Motor neuron (in vitro differentiated cells): ENCODE measurements at regions not wholly inside any gene's neighbourhood (a gene's known extent, or its start where the extent isn't known, plus 50 kb on each side); places are given as distances from the start of the nearest gene placed in this dataset.
A peak's percentile ranks its signal among the peaks of the same experiment; 100 is the strongest.
"Not testable (repeated sequence)": the region's sequence is repeated elsewhere in the genome, so short reads cannot be mapped to it uniquely, and the experiment has no call there.

Experiments used
- ATAC-seq, 8 experiments: fragments of 200-7000 bp; cut with Tn5 transposase; replicated peaks in 6 of 8; 2 replicates each; pipeline ENCODE4 v1.8.0; 2021; ENCODE audit warnings: mild to moderate bottlenecking in 8 of 8, moderate library complexity in 8 of 8
- H3K27ac ChIP-seq, 2 donors: fragments of 250-450 bp; sonication (Bioruptor Pico); 2 replicates each; pipeline ENCODE4 v1.9.0; 2021; ENCODE audit warnings: antibody characterized with exemption in 2 of 2, mild to moderate bottlenecking in 2 of 2, moderate library complexity in 1 of 2
- H3K4me1 ChIP-seq, 2 donors: fragments of 250-450 bp; sonication (Bioruptor Pico); replicated peaks in 1 of 2; 2 replicates each; pipeline ENCODE4 v1.6.1; 2021; ENCODE audit warnings: antibody characterized with exemption in 2 of 2, mild to moderate bottlenecking in 2 of 2, moderate library complexity in 1 of 2
- H3K4me3 ChIP-seq, 5 donors: fragments of 250-450 bp; sonication (Bioruptor Pico); 2 replicates each; pipeline ENCODE4 v1.9.0; 2021; ENCODE audit warnings: antibody characterized with exemption in 5 of 5, mild to moderate bottlenecking in 5 of 5, moderate library complexity in 4 of 5
- WGBS, 10 experiments: fragments of 450-650 bp; shearing (Covaris generic); methylation state at CpG; one replicate each; pipeline ENCODE4 v1.0.0; 2022; 5-methylcytosine and 5-hydroxymethylcytosine counted together
- in situ Hi-C, 9 experiments: fragments of 400-800 bp; cut with MboI; loops; one replicate each; pipeline ENCODE4 v1.15.0; 2021; ENCODE audit warnings: low sequenced_read_pairs in 9 of 9, low pct_unique_long_range_greater_than_20kb in 2 of 9; ENCODE audit not compliant: unreplicated experiment in 9 of 9

DNA sequence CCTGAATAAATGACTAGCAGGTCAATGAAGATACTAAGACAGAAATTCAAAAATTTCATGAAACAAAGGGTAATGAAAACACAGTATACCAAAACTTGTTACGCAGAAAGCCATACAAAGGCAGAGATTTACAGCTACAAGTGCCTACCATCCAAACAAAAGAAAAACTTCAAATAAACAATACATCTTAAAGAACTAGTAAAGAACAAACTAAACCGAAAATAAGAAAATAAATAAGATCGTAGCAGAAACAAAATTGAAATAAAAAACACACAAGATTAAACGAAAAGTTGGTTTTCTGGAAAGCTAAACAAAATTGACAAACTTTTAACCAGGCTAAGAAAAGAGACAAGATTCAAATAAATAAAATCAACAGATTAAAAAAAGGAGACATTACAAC, 51.5 kb downstream of the VPREB1 start:
- H3K4me1 ChIP-seq, H3K4me3 ChIP-seq, in situ Hi-C loops, H3K27ac ChIP-seq, ATAC-seq: not testable (repeated sequence)
- WGBS, 10 experiments: 77 to 100% (median 83%) methylated on average over 1 to 4 of the region's 4 CpGs; no CpG with 5 or more reads in 3 of the 10 experiments

DNA sequence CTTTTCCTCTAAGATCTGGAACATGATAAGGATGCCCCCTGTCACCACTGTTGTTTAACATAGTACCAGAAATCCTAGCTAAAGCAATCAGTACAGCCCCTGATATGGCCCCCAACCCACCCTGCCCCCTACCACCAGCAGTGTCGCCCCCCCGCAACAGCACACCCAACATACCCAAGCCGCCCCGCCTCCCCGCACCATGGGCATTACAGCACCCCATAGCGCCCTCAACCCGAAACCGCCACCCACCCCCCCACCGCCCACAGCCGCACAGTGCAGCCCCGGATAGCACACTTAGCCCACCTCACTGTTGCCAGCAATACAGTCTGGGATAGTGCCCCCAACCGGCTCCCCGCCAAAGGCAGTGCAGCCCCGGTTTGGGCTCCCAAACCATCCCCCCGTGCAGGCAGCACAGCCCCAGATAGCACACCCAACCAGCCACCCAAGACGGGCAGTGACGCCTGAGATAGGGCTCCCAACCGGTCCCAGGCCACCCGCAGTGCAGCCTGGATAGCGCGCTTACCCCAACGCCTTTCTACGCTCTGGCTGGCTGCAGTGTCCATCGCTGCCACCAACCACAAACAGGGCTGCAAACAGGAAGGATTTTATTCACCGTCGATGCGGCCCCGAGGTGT, 52.7 kb downstream of the VPREB1 start:
- ATAC-seq, H3K27ac ChIP-seq, H3K4me1 ChIP-seq, in situ Hi-C loops: not testable (repeated sequence)
- WGBS, 10 experiments: no CpG with 5 or more reads among the region's 28 CpGs
- H3K4me3 ChIP-seq: peak overlapping the region; percentile 44 to 98 (median 51)

DNA sequence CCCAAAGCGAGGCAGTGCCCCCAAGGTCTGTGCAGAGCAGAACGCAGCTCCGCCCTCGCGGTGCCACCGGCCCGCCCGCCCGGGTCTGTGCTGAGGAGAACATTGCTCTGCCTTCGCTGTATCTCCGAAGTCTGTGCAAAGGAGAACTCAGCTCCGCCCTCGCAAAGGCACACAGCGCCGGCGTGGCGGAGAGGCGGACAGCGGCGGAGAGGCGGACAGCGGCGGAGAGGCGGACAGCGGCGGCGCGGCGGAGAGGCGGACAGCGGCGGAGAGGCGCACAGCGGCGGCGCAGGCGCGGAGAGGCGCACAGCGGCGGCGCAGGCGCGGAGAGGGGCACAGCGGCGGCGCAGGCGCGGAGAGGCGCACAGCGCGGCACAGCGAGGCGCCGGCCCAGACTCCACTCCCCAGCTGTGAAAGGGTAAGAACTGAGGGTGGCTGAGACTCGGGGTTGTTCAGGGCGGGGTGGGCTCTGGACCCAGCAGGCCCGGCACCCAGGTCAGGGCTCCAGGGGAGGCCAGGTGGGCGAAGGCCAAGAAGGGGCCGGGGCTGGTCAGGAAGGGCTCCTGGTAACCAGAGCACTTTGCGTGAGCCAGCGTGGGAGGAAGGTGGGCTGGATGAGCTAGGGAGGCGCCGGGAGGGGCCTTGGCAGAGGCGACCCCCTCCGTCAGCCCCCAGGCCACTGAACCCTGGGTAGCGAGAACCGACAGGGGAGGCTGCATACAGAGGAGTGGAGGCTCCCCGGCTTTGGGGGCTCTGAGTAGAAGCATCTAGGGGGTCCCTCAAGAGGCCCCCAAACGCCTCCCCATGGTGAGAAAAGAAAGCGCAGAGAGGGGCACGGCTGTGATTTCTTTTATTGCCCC, 53.4 kb downstream of the VPREB1 start:
- Histone ChIP-seq H3K27ac (peak overlapping the region; percentile 89 to 96), H3K4me3 (peak overlapping the region; percentile 91 to 100 (median 100))
- WGBS, 10 experiments: 0% methylated on average over 3 of the region's 72 CpGs; no CpG with 5 or more reads in 9 of the 10 experiments
- H3K4me1 ChIP-seq, in situ Hi-C loops: not testable (repeated sequence)
- ATAC-seq: peak; percentile 99 to 100 (median 100)

DNA sequence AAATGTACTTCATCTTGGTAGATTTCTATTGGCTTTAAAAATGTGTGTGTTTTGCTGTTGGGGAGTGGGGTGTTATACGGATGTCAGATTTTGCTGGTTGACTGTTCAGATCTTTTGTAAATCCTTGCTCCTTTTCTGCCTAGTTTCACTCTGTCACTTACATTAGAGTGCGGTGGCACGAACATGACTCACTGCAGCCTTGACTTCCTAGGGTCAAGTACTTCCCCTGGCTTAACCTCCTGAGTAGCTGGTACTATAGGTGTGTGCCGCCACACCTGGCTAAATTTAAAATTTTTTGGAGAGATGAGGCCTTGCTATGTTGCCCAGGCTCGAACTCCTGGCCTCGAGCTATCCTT, 54.0 kb downstream of the VPREB1 start:
- no CpG with 5 or more reads among the region's 6 CpGs for WGBS, 10 experiments
- ATAC-seq, H3K4me1 ChIP-seq, in situ Hi-C loops: not testable (repeated sequence)
- Histone ChIP-seq H3K4me3 (peak overlapping the region; percentile 91 to 100 (median 100)), H3K27ac (peak overlapping the region; percentile 89 to 96)

DNA sequence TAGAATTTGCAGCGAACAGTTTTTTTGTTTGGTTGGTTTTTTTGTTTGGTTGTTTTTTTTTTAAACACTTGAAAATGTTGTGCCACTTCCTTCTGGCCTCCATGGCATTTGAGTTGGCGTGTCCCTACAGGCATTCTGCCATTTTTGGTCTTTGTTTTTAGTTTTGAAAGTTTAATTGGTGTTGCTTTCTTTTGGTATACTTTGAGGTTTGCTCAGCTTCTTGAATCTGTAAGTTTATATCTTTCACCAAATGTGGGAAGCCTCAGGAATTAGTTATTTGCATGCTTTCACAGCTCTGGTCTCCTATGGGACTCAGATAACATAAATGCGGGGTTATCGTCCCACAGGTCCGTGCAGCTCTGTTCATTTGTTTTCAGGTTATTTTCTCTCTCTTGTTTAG, 55.9 kb downstream of the VPREB1 start:
- in situ Hi-C loops, H3K4me3 ChIP-seq, H3K4me1 ChIP-seq, ATAC-seq, H3K27ac ChIP-seq: not testable (repeated sequence)
- 84 to 100% (median 94%) methylated on average over 1 to 5 of the region's 5 CpGs; no CpG with 5 or more reads in 1 of the 10 experiments for WGBS, 10 experiments

DNA sequence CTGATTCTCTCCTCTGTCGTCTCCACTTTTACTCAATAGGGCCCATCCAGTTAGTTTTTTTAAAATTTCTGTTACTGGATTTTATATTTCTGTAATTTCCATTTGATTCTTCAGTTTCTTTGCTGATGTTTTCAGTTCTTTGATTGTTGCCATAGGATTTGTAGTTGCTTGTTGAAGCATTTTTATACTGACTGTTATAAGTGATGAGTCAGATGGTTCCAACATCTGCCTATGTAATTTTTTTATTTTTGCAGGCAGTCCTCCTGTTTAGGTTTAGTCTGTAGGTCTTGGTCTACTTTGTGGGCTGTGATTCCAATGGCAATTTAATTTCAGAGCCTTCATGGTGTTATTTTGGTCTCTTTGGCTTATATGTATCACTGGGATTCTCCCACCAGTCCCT, 56.4 kb downstream of the VPREB1 start:
- 78 to 100% (median 100%) methylated on average over 1 of the region's 1 CpG; no CpG with 5 or more reads in 2 of the 10 experiments for WGBS, 10 experiments
- H3K4me1 ChIP-seq, in situ Hi-C loops, ATAC-seq, H3K4me3 ChIP-seq, H3K27ac ChIP-seq: not testable (repeated sequence)

DNA sequence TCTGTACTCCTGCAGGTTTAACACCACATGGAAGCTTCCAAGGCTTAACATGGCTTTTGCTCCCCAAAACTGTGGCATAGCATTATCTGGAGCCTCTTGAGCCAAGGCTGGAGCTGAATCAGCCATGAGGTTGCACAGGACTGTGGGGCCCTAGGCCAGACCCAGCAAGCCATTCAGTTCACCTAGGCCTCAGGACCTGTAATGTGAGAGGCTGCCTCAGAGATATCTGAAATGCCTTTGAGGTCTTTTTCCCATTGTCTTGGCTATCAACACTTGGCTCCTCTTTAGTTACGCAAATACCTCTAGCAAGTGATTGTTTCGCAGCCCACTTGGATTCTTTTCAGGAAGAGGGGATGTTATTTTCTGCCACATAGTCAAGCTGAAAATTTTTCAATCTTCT, 72.0 kb downstream of the VPREB1 start:
- in situ Hi-C loops: no loop called here
- 56 to 100% (median 92%) methylated on average over 1 to 2 of the region's 2 CpGs; no CpG with 5 or more reads in 3 of the 10 experiments for WGBS, 10 experiments
- no peak overlapping the region for H3K4me3 ChIP-seq

DNA sequence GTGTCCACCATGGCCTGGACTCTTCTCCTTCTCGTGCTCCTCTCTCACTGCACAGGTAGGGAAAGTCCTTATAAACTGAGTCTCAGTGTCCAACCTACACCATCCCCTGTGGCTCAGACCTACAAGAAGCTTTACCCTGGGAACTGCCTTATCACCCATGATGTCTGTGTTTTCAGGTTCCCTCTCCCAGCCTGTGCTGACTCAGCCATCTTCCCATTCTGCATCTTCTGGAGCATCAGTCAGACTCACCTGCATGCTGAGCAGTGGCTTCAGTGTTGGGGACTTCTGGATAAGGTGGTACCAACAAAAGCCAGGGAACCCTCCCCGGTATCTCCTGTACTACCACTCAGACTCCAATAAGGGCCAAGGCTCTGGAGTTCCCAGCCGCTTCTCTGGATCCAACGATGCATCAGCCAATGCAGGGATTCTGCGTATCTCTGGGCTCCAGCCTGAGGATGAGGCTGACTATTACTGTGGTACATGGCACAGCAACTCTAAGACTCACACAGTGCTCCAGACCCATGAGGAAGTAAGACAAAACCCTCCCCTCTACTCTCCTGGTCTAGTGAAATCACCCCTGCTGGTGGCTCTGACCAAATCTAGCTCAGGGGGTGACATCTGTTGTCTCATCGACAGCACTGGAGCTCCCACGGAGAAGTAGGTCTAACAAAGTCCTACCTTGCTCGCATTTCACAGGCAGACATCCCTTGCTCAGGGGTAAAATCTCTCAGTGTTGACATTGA, 74.3 kb downstream of the VPREB1 start:
- WGBS, 10 experiments: 73 to 100% (median 92%) methylated on average over 2 to 4 of the region's 8 CpGs; no CpG with 5 or more reads in 4 of the 10 experiments
- Histone ChIP-seq H3K27ac (no peak overlapping the region), H3K4me3 (no peak overlapping the region), H3K4me1 (no peaks in the 10 kb centered on the region)
- in situ Hi-C loops: no loop called here
- no peak for ATAC-seq

More for the DNA sequence above, 72.0 kb downstream of the VPREB1 start:
- Histone ChIP-seq H3K27ac (no peak overlapping the region), H3K4me1 (no peaks in the 10 kb centered on the region)
- ATAC-seq: no peak

DNA sequence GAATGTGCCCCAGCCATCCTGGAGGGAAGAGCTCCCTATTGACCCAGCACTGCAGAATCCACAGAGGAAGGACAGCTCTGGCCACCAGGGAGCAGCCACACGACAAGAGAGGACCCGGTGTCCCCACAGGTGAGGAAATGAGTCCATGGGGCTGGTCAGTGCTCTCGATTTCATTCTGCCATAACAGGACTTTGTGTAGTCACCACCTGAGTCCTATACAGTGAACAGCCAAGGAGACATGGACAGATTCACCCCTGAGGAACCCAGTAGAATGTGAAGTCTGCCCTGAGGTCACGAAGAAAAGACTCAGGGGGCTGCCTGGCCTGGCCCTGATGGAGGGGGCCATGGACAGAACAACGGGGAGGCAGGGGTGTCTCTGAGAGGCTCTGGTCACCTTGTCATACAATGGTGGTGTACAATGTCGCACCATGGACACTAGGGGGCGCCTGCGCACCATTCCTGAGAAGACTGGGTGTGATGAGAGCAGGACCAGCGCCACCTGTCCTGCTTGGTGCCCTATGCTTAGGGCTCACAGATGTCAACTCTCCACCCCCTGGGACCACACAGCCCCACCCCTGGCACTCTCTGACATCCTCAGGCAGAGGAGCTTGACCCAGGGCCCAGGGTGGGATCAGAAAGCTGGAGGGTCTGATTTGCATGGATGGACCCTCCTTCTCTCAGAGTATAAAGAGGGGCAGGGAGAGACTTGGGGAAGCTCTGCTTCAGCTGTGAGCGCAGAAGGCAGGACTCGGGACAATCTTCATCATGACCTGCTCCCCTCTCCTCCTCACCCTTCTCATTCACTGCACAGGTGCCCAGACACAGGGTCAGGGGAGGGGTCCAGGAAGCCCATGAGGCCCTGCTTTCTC, 77.4 kb downstream of the VPREB1 start:
- H3K4me1 ChIP-seq, in situ Hi-C loops, H3K27ac ChIP-seq, H3K4me3 ChIP-seq: not testable (repeated sequence)
- WGBS, 10 experiments: 8 to 100% (median 30%) methylated on average over 1 to 2 of the region's 11 CpGs; no CpG with 5 or more reads in 6 of the 10 experiments
- peak; percentile 55 to 99 (median 94) for ATAC-seq

DNA sequence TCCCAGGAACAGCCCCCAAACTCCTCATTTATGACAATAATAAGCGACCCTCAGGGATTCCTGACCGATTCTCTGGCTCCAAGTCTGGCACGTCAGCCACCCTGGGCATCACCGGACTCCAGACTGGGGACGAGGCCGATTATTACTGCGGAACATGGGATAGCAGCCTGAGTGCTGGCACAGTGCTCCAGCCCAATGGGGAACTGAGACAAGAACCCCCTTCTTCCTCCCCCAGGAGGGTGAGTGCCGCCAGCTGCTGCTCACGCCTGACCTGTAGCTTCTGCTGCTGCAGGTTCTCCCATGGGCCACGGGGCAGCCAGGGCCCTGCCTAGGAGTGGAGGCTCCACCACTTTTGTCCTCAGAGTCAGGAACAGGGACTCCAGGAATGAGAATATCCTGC, 78.2 kb downstream of the VPREB1 start:
- no peak for ATAC-seq
- 80 to 100% (median 92%) methylated on average over 1 to 9 of the region's 10 CpGs; no CpG with 5 or more reads in 3 of the 10 experiments for WGBS, 10 experiments
- in situ Hi-C loops: no loop called here
- Histone ChIP-seq H3K27ac (no peak overlapping the region), H3K4me1 (no peaks in the 10 kb centered on the region), H3K4me3 (no peak overlapping the region)

DNA sequence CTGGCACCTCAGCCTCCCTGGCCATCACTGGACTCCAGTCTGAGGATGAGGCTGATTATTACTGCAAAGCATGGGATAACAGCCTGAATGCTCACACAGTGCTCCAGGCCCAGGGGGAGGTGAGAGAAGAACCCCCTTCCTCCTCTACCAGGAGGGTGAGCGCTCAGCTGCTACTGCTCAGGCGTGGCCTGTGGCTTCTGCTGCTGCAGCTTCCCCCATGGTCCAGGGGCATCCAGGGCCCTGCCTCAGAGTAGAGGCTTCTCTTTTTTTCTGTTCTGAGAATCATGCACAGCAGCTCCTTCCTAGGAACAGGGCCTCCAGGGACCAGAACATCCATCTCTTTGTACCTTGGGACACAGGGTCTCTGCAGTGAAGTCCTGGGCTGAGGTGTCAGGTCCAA, 83.1 kb downstream of the VPREB1 start:
- Histone ChIP-seq H3K4me1 (no peaks in the 10 kb centered on the region), H3K4me3 (no peak overlapping the region), H3K27ac (no peak overlapping the region)
- ATAC-seq: no peak
- in situ Hi-C loops: loop anchor here in 2 of 9 experiments (25.0 kb wide), 1 partner anchor 115 kb away; no protein-coding TSS in a partner anchor
- 60 to 100% (median 100%) methylated on average over 1 of the region's 2 CpGs; no CpG with 5 or more reads in 7 of the 10 experiments for WGBS, 10 experiments

DNA sequence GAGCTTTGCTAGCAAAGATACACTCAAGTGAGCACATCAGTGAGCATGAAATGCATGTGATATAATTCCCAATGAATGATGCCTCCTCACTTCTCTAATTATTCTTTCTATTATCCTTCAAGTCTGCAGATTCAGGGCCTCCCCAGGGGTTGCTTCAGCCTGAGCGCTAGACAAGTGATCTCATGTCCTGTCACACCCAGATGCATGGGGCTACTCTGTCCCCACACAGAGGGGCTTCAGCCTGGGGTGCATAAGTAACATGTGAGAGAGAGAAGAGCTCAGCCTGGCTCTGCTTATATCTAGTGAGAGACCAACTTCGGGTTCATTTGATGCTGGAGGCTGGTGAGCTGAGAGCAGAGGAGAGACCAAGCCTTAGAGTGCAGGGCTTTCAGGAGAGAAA, 85.2 kb downstream of the VPREB1 start:
- H3K4me1 ChIP-seq: no peaks in the 10 kb centered on the region
- H3K4me3 ChIP-seq: no peak overlapping the region
- in situ Hi-C loops: loop anchor here in 2 of 9 experiments (25.0 kb wide), 1 partner anchor 117 kb away; no protein-coding TSS in a partner anchor
- WGBS, 10 experiments: 14 to 43% (median 21%) methylated on average over 1 of the region's 2 CpGs; no CpG with 5 or more reads in 6 of the 10 experiments
- H3K27ac ChIP-seq: no peak overlapping the region
- ATAC-seq: peak in 3 of 8 experiments; percentile 44 to 84 (median 51)
